DMS153 (cell line): ENCODE measurements at regions not wholly inside any gene's neighbourhood (a gene's known extent, or its start where the extent isn't known, plus 50 kb on each side); places are given as distances from the start of the nearest gene placed in this dataset.

Source experiments
- DNase-seq: peaks from one replicate; lab custom pipeline; 2025; lab: John Stamatoyannopoulos, UW

DNA sequence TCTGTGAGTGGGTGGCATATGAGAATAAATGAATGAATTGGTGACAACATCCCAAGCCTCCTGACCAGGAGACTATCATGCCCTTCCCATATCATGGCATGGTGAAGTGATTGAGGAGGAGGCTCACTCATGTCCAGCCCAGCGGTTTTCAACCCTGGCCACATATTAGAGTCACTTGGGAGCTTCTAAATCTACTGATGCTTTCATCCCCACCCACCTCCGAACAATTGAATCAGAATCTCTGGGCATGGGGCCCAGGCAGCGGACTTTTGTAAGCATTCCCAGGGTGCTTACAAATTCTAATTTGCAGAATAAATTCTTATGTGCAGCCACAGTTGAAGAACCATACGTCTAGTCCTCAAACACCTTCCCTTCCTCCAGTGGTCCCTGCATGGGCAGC, 81.7 kb upstream of the SEC11C start:
- DNase-seq, result no peak

DNA sequence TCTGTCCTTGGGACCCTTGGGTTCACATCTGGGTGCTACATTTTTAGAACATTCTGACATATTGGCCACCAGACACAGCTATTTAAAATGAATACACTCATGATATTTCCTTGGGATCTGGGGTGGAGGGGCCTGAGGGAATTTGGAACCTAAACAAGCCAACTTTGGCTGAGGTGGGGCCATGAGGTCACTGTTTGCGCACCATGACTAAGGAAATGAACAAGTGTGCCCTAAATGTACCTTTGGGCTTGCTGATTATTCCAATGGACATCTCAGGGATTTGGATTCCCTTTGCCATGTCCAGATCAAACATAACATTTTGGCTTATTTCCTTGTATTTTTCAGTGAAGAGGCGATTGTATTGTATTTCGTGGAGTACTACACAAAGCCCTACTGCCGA, 80.5 kb upstream of the SEC11C start:
- no peak for DNase-seq

DNA sequence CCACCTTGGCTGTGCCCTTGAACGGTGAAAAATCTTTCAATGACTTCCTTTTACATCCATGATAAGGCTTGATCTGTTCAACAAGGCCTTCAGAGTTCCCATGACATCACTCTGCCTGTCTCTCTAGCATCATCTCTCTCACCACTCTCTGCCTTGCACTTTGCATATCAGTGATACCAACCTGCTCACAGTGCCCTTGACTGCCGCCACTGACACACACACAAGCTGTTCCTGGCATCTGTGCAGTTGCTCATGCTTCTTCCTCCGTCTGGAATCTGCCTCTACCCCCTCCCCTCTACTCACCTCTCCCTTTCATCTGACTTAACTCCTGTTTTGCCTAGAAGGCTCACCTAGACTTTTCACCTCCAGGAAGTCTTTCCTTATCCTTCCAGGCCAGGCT, 79.1 kb upstream of the SEC11C start:
- DNase-seq, result no peak

DNA sequence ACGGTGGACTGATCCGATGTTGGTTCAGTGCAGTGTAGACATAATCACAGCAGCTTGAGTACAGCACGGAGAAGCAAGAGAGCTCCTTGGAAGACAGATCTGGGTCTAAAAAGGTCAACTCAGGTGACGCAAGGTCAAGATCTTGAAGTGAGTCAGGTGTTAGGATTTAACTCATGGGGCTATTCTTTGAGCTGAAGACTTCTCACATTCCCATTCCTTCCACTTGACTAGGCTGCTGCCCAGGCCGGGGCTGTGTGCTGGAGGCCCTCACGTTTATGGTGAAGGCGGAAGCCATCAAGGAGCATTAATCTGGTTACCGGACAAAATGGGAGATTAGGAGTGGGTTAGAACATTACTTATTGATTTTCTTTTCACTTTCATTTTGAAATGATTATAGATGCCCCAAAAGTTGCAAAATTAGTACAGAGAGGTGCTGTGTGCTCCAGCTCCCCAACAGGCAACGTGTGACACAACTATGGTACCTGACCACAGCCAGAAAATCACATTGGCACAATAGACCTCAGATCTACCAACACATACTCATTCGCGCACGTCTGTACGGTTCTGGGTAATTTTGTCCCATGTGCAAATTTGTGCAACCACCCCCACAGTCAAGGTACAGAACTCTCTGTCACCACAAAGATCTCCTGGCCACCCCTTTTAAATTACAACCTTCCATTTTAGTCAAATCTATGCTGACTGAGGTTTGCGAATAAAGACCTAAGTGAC, 77.6 kb upstream of the SEC11C start:
- DNase-seq, result no peak

DNA sequence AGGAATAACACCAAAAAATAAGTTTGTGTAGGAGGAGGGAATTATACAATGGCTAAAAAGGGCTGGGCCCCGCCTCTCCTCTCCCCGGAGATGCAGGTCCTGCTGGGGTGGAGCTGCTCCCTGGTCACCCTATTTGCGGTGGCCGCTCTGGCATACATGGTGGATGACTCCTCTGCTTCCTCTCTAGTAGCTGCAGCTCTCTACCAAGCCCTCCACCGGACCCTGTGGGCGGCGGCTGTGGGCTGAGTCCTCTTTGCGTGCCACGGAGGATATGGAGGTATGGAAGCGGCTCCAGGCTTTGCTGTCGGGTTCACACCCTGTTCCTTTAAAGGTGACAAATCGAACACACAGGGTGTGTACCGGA, 77.1 kb upstream of the SEC11C start:
- no peak for DNase-seq

DNA sequence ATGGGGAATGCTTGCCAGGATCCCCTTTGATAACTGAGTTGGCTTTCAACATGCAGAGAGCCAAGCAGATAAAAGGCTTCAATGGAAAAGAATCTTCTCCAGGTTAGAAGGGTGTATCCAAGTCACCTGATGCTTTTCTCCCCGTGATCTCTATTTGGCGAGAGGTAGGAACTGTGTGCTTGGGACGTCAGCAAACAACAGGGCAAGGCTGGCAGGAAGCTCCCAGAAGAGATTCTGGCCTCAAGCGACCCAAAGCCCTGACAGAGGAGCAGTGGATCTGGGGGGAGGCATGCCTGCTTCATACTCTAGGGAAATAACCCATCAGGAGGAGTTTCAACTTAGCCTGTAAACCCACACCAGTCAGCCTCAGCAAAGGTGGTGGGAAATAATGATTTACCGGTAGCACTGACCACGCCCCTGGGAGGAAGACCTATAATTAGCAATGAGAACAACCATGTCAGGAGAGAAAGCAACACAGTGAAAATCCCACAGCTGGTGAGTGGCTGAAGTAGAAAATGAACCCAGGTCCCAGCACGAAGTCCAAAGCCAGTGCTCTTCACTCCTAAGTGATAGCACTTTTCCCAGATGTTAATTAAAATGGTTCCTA, 76.3 kb upstream of the SEC11C start:
- DNase-seq, result peak; percentile 41

DNA sequence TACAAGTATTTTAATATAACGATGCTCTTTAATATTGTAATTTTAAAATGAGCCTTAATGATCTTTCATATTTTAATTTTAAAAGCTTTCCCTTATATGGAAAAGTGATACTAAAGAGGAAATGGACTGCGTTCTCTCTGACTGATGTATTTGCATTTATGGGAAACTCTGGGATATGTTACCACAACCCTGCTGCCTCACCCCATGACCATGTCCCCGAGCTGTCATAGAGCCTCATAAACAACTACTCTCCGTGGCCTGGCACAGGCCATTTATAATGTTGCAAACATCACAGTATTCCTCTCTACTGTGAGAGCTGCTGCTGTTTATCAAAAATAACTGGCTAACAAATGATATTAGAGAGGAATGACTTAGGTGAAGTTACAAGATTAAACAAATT, 75.8 kb upstream of the SEC11C start:
- peak; percentile 39 for DNase-seq

DNA sequence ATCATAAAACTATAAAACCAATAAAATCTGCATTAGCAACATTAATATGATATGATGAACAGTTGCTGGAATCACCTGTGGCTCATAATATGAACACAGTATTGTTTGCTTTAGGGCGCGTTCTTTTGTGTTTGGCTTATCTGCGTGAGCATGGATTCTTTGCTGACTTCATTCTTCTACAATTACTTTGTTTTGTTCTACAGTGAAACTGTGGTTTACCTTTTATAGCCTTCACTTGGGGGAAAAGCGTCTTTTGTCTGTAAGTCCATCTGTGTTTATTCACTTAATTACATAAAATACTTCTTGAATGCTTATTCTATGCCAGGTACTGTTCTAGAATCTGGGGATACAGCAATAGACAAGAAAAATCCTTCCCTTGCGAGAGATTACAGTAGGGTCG, 74.0 kb upstream of the SEC11C start:
- peak; percentile 66 for DNase-seq

DNA sequence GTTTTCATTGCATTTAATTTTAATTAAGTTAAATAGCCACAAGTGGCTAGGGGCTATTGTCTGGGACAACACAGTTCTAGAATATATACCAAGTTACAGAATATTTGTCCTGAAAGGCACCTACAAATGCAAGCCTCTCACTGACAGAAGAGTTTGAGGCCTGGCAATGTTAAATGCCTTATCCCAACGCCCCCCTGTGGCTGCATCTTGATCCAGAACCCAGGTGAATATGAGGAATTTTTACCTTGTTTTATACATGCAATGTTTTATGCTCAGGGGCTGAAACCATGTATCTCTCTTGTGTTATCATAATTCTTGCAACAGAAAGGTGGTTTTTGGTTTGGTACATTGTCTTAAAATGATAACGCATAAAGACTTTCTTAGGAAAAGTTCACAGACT, 71.8 kb upstream of the SEC11C start:
- peak; percentile 17 for DNase-seq

DNA sequence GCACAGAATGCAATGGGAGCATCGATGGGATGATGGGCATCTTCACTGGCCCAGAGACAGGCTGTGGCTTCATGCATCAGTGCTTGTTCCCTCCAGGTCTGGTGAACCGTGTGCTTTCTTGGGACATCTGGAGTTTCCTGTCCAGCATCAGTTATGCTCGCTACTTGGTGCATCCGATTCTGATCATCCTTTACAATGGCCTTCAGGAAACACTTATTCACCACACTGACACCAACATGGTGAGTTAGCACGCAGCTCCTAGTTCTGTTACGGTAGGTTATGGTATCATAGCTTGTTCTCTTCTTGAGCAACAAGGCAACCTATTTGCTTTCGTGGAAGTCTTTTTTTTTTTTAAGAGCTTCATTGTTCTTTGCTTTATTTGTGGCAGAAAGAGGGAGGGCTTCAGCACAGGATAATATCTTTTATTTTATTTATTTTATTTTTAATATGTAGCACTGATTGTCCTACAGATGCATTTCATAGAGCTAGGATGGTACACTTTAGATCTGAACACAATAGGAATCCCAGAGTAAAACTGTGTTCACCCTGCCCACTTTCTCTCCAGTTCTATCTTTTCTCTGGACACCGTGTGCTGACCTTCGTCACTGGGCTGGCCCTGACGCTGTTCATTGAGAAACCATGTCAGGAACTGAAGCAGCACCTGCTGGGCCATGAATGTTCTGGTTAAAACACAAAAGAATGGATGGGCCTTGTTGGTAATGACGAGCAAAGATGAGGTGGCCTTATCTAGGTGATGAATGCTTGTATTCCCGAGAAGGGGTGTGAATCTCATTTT, 71.2 kb upstream of the SEC11C start:
- DNase-seq, result no peak

DNA sequence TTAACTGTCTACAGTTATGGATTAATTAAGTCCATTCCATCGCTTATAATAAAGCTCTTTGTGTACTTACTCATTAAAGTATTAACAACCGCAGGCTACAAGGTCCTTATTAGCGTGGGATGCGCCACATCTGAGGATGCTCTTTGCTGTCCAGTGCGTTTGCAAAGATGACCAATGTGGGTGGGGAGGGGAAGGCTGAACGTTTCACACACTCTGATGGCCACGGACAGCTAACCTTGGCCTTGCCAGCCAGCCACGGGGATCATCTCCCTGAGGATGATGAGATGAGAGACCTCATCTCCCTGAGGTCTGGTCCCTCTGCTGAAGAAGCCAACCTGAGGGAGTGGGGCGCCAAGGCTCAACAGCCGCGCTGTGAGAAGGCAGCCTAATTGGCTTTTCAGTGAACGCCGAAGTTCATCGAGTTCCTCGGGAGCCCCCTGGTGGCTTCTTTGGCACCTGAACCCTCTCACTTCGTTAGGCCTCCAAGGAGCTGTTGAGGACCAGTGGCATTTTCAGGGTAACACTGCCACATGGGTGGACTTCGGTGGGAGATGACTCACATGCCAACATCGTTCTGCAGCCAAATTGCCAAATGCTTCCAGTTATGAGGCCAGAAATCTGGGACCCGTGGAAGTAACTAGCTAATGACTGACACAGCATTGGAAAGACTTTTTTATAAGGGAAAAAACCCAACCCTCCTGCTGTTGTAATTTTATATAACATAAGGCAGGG, 69.3 kb upstream of the SEC11C start:
- no peak for DNase-seq

DNA sequence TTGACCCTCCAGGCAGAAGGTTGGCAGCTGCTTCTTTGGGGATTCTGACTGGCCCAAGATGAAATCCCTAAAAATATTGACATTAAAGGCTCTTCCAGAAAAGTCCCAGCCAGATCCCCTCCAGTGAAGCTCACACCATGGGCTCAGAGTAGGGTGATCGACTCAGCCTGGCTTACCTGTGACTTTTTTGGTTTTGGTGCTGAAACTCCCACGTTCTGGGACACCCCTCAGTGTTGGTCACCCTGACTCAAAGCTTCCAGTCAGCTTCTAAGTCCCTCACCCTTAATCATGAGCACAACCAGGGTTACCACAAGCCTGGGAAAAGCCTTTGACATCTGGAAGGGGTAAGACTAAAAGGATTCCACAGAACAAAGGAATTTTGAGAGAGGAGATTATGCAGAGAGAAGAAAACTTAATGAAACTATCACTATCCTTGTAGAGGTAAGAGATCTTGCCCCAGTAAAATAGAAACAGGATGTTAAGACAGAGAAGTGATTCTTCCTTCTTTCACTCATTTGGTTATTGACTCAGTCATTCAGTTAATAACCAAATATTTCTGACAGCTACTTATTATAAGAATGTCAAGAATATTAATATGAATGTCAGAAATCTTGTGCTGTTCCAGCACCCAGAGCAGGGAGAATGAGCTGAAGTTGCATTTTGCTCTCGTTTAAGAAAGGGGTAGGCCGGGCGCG, 66.8 kb upstream of the SEC11C start:
- no peak for DNase-seq

DNA sequence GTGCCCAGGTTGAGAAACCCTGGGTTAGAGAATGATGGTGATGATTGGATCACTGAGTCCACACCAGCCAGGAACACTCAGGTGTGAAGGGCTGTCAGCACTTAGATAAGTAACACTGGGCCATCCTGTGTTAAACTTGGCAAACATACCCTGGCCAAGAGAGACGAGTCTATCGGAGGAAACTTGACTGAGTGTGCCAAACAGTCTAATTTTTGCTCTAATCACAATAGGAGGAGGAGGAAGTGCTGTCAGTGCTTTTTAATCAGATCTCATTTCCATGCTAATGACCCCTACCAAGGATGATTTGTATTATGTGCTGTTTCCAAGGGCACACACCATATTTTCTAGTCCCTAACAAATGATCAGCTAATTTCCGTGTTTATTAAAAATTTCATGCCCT, 63.8 kb upstream of the SEC11C start:
- peak; percentile 68 for DNase-seq

DNA sequence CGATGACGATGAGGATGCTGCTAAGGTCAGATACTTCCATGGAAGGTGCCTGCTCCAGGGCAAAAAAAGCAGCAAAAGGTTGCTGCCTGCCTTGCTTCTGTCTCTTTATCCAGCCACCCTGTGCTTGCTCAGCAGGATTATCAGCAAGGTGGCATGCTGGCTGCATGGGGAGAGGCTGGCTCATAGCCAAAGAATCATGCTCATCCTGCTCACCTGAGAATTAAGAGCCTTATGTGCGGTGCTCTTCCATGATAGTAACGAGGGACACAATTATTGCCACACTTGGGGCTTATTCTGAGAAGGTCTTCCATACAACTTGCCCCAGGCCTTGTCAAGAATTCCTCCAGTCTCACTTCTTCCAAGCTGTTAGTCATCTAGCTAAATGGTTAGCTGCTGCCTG, 60.4 kb upstream of the SEC11C start:
- peak; percentile 81 for DNase-seq

DNA sequence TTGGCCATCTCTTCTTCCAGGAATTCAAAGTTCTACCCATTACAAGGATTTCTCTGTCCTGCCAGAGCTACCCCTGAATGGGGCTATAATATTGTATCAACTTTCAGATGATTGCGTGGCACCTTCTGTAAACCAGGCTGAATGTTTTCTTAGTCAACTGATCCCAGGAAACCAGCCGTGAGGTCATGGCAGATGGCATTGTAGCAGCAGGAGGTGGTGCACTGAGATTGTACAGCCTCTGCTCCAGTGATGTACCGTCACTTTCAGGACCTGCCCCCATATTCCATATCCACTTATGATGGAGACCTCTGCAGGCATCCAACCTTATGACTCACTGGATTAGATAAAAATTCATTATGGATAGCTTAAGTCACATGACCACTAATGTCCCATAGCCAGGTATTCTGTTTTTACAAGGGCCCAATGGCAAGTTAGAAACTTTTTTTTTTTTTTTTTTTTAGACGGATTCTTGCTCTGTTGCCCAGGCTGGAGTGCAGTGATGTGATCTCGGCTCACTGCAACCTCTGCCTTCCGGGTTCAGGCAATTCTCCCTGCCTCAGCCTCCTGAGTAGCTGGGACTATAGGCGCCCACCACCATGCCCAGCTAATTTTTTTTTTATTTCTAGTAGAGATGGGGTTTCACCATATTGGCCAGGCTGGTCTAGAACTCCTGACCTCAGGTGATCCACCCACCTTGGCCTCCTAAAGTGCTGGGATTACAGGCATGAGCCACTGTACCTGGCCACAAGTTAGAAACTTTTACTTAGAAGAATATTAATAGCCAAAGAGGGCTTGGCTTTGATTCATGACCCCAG, 59.8 kb upstream of the SEC11C start:
- DNase-seq, result peak; percentile 93

DNA sequence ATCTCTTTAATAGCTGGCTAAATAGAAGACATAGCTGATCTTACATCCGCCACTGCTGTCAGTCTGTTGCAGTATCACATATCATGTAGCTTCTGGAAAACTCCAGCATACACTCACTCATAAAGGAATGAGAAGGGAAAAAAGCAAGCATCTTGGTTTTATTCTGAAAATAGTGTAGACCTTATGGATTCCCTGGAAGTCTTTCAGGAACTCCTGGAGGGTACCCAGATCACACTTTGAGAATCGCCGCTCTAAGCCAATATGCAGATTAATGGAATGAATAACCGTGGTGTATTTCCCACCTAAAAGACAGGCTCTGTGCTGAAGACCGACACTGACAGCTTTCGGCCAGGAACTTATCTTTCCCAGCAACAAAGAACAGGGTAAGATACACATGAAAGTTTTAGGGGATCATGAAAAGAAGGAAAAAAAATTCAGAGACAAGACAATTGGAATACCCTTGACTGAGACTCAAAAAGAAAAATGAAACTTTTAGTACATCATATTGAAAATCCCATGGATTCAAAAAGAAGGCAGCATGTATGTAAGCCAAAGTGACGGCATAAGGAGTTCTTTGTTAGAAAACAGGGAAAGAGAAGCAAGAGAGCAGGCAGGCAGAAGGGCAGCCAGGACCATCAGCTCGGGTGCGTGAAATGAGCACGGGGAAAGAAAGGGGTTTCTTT, 56.4 kb upstream of the SEC11C start:
- no peak for DNase-seq

DNA sequence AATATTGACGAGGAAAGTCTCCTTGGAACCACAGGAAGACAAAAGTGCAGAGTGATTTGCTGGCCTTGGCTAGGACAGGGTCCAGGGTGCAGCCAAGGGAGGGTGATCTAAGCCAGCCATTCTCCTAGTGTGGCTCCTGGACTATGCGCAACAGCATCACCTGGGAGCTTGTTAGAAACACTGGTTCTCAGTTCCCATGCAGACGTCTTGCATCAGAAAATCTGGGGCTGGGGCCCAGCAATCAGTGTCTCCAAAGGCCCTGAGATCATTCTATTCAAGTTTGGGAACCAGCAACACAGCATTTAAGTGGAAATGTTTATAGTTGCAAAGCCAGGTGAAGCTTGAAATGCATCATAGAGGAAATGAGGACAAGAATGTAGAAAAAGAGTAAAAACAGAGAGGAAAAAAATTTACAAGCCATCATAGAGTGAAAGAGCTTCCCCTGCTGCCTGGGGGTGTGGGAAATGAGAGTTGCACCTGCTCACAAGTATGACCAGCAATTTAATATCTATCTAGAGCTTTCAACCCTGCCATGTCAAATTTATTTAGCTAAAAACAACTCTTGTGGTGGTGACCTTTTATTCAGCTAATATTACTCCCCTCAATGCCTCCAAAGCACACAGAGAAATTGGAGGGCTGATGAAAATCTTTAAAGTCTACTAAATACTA, 54.4 kb upstream of the SEC11C start:
- DNase-seq, result no peak

DNA sequence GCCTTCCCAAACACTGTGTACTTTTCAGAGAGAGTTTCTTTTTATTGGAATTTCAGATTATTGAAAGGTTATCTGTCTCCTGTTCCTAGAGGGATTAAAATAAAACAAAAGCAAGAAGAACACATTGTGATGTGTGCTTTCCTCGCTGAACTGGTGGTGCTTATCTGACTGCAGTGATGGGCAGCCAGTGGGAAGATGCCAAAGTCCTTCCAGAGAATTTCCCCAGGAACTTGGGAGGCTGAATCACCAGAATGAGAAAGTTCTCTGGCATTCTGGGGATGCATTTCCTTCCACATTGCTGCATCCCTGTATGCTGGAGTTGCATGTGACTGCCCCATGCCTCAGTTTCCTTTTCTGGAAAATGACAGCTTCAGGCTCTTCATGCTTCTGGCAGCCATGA, 53.9 kb upstream of the SEC11C start:
- no peak for DNase-seq

DNA sequence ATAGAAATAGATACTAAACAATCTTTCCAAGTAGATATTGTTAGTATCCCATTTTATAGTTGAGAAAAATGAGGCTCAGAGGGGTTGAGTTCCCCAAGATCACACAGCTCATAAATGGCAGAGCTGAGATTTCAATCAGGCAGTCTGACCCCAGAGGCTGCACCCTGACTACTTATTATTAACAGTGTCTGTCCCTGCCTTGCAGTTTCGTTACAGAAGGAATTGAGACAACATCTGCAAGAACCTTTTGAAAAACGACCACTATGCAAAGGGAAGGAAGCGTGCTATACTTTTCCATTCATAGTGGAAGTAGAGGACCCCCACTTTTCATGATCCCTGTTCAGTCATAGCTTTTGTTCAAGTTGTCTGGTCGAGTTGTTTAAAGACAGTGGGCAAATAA, 53.2 kb upstream of the SEC11C start:
- no peak for DNase-seq

DNA sequence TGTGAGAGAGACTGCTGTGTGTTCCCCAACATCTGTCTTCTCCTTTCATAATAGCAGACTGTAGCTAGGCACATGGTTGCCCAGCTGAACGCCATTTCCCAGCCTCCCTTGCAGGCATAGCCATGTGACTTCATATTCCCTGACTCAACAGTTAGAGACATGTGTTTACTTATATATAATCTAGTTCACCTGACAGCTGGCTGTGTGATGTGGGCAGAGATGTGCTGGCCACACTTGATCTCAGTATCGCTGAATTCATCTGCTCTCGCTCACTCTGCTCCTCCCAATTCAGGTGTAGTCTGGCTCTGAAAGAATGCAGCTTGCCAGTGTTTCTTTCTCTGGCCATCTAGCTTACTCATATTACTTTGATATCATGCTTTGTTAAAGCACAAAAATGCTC, 52.3 kb upstream of the SEC11C start:
- peak; percentile 21 for DNase-seq
